SH-SY5Y (cell line): ENCODE measurements at regions not wholly inside any gene's neighbourhood (a gene's known extent, or its start where the extent isn't known, plus 50 kb on each side); places are given as distances from the start of the nearest gene placed in this dataset.

Source experiments
- GATA2 ChIP-seq: IDR thresholded peaks from 2 replicates; pipeline ENCODE4 v1.6.1; 2011; ENCODE audit warnings: mild to moderate bottlenecking, low read depth, low read length
- GATA3 ChIP-seq: IDR thresholded peaks from 2 replicates; pipeline ENCODE4 v1.6.1; 2011; ENCODE audit warnings: low read depth, mild to moderate bottlenecking, low read length, moderate library complexity

GRCh38 chr11:97943493-97943892, 1077.3 kb upstream of the CNTN5 start:
- TF ChIP-seq GATA2 (no peak), GATA3 (no peak)
